Tibial nerve (tissue), 4 donors: ENCODE measurements at regions not wholly inside any gene's neighbourhood (a gene's known extent, or its start where the extent isn't known, plus 50 kb on each side); places are given as distances from the start of the nearest gene placed in this dataset.

Experiments used
- DNase-seq, 2 donors: peaks; one replicate each; pipeline ENCODE4 v3.0.0-alpha.2; 2019; ENCODE audit warnings: low spot score in 2 of 2
- H3K27ac ChIP-seq, 4 donors: fragments of 200-600 bp; sonication (generic) in 3 of 4; one replicate each; pipeline ENCODE4 v1.5.1; 2017 to 2019; ENCODE audit warnings: mild to moderate bottlenecking in 1 of 4
- H3K27me3 ChIP-seq, 2 donors: fragments of 200-600 bp; sonication (generic) in 1 of 2; one replicate each; pipeline versions ENCODE4 v1.5.1 to v1.6.0; 2017 to 2019
- H3K36me3 ChIP-seq, 3 donors: fragments of 200-600 bp; sonication (generic); one replicate each; pipeline ENCODE4 v1.5.1; 2018 to 2019
- H3K4me1 ChIP-seq, 4 donors: fragments of 200-600 bp; sonication (generic) in 3 of 4; one replicate each; pipeline ENCODE4 v1.5.1; 2017 to 2019
- H3K4me3 ChIP-seq, 4 donors: fragments of 200-600 bp; sonication (generic) in 3 of 4; one replicate each; pipeline ENCODE4 v1.5.1; 2017 to 2019; ENCODE audit warnings: mild to moderate bottlenecking in 1 of 4, moderate library complexity in 1 of 4
- H3K9me3 ChIP-seq, 4 donors: fragments of 200-600 bp; sonication (generic) in 3 of 4; one replicate each; pipeline ENCODE4 v1.5.1; 2017 to 2019
- CTCF ChIP-seq, 5 experiments: fragments of 200-600 bp in 3 of 5; fragments of 450-650 bp in 2 of 5; sonication (generic) in 3 of 5; IDR thresholded peaks; one replicate each; pipeline ENCODE4 v1.5.1; 2016 to 2019; ENCODE audit warnings: antibody characterized with exemption in 5 of 5, mild to moderate bottlenecking in 3 of 5, moderate library complexity in 2 of 5
- EP300 ChIP-seq, 2 donors: sonication (generic); formaldehyde crosslinking; IDR thresholded peaks; one replicate each; pipeline ENCODE4 v1.6.1; 2017; ENCODE audit warnings: antibody characterized with exemption in 2 of 2, mild to moderate bottlenecking in 1 of 2
- POLR2A ChIP-seq, 2 donors: fragments of 450-650 bp; IDR thresholded peaks; one replicate each; pipeline ENCODE4 v1.6.1; 2017; ENCODE audit warnings: antibody characterized with exemption in 2 of 2, mild to moderate bottlenecking in 2 of 2, moderate library complexity in 2 of 2
- WGBS, 2 donors: methylation state at CpG; one replicate each; pipeline ENCODE4 v1.1.5; 2018; 5-methylcytosine and 5-hydroxymethylcytosine counted together

- H3K27ac ChIP-seq: no peak overlapping the region
- H3K36me3 ChIP-seq: no peaks in the 10 kb centered on the region
- no peak for DNase-seq
- no peak overlapping the region for H3K4me3 ChIP-seq
- H3K4me1 ChIP-seq: no peaks in the 10 kb centered on the region
- WGBS, 2 donors: 14 to 17% methylated on average over 2 of the region's 2 CpGs
- no peak for TF ChIP-seq EP300 (IDR thresholded peaks at IDR 0.05)
- no peak for TF ChIP-seq CTCF (IDR thresholded peaks at IDR 0.05)
- TF ChIP-seq POLR2A (IDR thresholded peaks at IDR 0.05): no peak
- H3K27me3 ChIP-seq: no peaks in the 10 kb centered on the region
- no peaks in the 10 kb centered on the region for H3K9me3 ChIP-seq
These were observed 222.6 kb upstream of the HDDC2 start for GRCh38 chr6:125524356-125524755.

DNA sequence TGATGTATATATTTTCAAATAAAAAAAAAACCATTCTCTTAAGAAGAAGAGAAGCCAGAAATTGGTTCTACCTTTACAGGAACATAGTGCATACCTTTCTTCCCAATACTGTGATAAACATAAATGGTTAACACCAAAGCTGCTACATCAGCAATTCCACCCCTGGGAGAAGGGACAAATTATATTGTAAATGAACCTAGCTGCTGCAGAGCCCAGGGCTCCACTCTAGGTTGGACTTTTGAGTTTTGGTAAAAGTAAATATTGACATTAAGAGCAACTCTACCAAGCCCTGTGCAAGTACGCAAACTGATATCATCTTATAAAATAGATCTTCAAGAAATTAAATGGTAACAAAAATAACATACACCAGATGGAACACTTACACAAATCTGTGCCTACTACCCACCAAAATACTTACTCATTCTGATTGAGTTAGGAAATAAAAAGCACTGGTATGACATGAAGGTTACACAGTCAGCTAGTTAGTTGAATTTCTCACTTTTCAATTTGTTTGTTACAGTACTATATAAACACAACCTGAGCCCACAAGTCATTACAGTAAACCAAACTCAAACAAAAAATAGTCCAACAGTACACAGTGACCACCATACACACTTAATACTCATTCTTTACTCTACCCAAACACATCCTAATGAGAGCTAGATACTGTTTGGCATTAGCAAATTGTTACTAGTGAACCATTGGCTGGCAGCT lies 223.3 kb upstream of the HEY2 start:
- Histone ChIP-seq H3K36me3 (no peaks in the 10 kb centered on the region), H3K27me3 (peaks cover 0 to 7% of the 10 kb centered on the region in 2 donors), H3K4me3 (no peak overlapping the region), H3K4me1 (no peaks in the 10 kb centered on the region), H3K9me3 (no peaks in the 10 kb centered on the region), H3K27ac (no peak overlapping the region)
- WGBS, 2 donors: 65 to 100% methylated on average over 1 of the region's 1 CpG
- DNase-seq: no peak
- TF ChIP-seq POLR2A (IDR thresholded peaks at IDR 0.05): no peak
- TF ChIP-seq CTCF (IDR thresholded peaks at IDR 0.05): no peak
- TF ChIP-seq EP300 (IDR thresholded peaks at IDR 0.05): no peak

- Histone ChIP-seq H3K4me1 (no peaks in the 10 kb centered on the region), H3K27ac (no peak overlapping the region), H3K36me3 (no peaks in the 10 kb centered on the region), H3K27me3 (peaks cover 0 to 9% of the 10 kb centered on the region in 2 donors), H3K9me3 (no peaks in the 10 kb centered on the region), H3K4me3 (no peak overlapping the region)
- no peak for DNase-seq
- no peak for TF ChIP-seq EP300 (IDR thresholded peaks at IDR 0.05)
- TF ChIP-seq POLR2A (IDR thresholded peaks at IDR 0.05): no peak
- TF ChIP-seq CTCF (IDR thresholded peaks at IDR 0.05): no peak
- WGBS, 2 donors: 35 to 38% methylated on average over 6 of the region's 6 CpGs
These were observed 220.8 kb upstream of the HEY2 start for GRCh38 chr6:125528621-125529041.

DNA sequence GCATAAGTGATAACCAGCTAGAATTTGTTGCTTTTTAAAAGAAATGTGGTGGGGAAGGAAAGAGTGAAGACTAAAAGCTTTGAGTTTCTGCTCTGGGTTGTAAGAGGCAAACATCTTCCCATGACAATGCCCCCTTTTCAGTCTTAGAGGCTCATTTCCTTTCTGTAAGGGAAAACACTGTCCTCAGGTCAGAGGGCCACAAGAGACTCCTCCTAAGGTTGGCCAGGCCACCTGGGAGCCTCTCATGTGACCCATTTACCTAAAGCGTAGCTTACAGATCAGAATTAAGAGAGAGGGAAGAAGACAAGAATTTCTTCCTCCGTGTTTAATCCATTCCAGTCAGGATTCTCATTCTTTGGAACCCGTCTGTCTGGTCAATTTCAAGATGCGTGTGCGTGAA lies 220.4 kb upstream of the HEY2 start:
- TF ChIP-seq EP300 (IDR thresholded peaks at IDR 0.05) (no peak), POLR2A (IDR thresholded peaks at IDR 0.05) (no peak), CTCF (IDR thresholded peaks at IDR 0.05) (no peak)
- Histone ChIP-seq H3K4me3 (no peak overlapping the region), H3K4me1 (no peaks in the 10 kb centered on the region), H3K36me3 (no peaks in the 10 kb centered on the region), H3K9me3 (no peaks in the 10 kb centered on the region), H3K27ac (no peak overlapping the region), H3K27me3 (peaks cover 0 to 12% of the 10 kb centered on the region in 2 donors)
- no peak for DNase-seq
- WGBS, 2 donors: 81 to 85% methylated on average over 5 of the region's 5 CpGs

- Histone ChIP-seq H3K27me3 (peaks cover 0 to 12% of the 10 kb centered on the region in 2 donors), H3K36me3 (no peaks in the 10 kb centered on the region), H3K27ac (no peak overlapping the region), H3K9me3 (no peaks in the 10 kb centered on the region), H3K4me1 (no peaks in the 10 kb centered on the region), H3K4me3 (no peak overlapping the region)
- 37% methylated on average over 24 to 26 of the region's 28 CpGs for WGBS, 2 donors
- DNase-seq: no peak
- TF ChIP-seq CTCF (IDR thresholded peaks at IDR 0.05) (no peak), EP300 (IDR thresholded peaks at IDR 0.05) (no peak), POLR2A (IDR thresholded peaks at IDR 0.05) (no peak)
These were observed 215.6 kb upstream of the HEY2 start for GRCh38 chr6:125533710-125534397.
